Astrocyte (in vitro differentiated cells and primary cell): ENCODE measurements at regions not wholly inside any gene's neighbourhood (a gene's known extent, or its start where the extent isn't known, plus 50 kb on each side); places are given as distances from the start of the nearest gene placed in this dataset.

Source experiments
- DNase-seq: peaks from one replicate; pipeline ENCODE4 v3.0.0-alpha.2; 2010; ENCODE audit warnings: low read depth
- FAIRE-seq: peaks from 2 replicates; lab custom pipeline; 2011; peaks lifted over from hg19 to GRCh38; lab: Jason Lieb, UNC
- H2AFZ ChIP-seq: 2 replicates; pipeline ENCODE4 v1.6.0; 2012; ENCODE audit warnings: low read depth, low read length, inconsistent platforms
- H3K27ac ChIP-seq: 2 replicates; pipeline ENCODE4 v1.5.1; 2011; ENCODE audit warnings: low read depth, low read length, inconsistent platforms
- H3K27me3 ChIP-seq: 2 replicates; pipeline ENCODE4 v1.6.0; 2011; ENCODE audit warnings: low read length, inconsistent platforms; ENCODE audit not compliant: insufficient read depth
- H3K36me3 ChIP-seq: 2 replicates; pipeline ENCODE4 v1.5.1; 2011; ENCODE audit warnings: low read length, inconsistent platforms; ENCODE audit not compliant: insufficient read depth
- H3K4me1 ChIP-seq: 2 replicates; pipeline ENCODE4 v1.5.1; 2011; ENCODE audit warnings: low read length, inconsistent platforms; ENCODE audit not compliant: insufficient read depth
- H3K4me2 ChIP-seq: 2 replicates; pipeline ENCODE4 v1.6.0; 2012; ENCODE audit warnings: low read length, inconsistent platforms
- H3K4me3 ChIP-seq: 2 replicates; pipeline ENCODE4 v1.5.1; 2011; ENCODE audit warnings: low read depth, mild to moderate bottlenecking, low read length, inconsistent platforms; ENCODE audit not compliant: insufficient read depth
- H3K79me2 ChIP-seq: 2 replicates; pipeline ENCODE4 v1.6.0; 2012; ENCODE audit warnings: mild to moderate bottlenecking, low read length, inconsistent platforms; ENCODE audit not compliant: insufficient read depth
- H3K9ac ChIP-seq: 2 replicates; pipeline ENCODE4 v1.6.0; 2012; ENCODE audit warnings: mild to moderate bottlenecking, low read length, inconsistent platforms
- H3K9me3 ChIP-seq: 2 replicates; pipeline ENCODE4 v1.5.1; 2012; ENCODE audit warnings: low read depth, mild to moderate bottlenecking, low read length, inconsistent platforms; ENCODE audit not compliant: insufficient read depth
- H4K20me1 ChIP-seq: 2 replicates; pipeline ENCODE4 v1.6.0; 2012; ENCODE audit warnings: low read length, inconsistent platforms; ENCODE audit not compliant: insufficient read depth
- H3K27ac Mint-ChIP-seq: one replicate; pipeline ENCODE4 v1.8.0; 2021; ENCODE audit warnings: mild to moderate bottlenecking, mixed read lengths; ENCODE audit not compliant: unreplicated experiment
- H3K27me3 Mint-ChIP-seq: one replicate; pipeline ENCODE4 v1.8.0; 2021; ENCODE audit warnings: low read depth, mixed read lengths; ENCODE audit not compliant: unreplicated experiment
- H3K36me3 Mint-ChIP-seq: one replicate; pipeline ENCODE4 v1.8.0; 2021; ENCODE audit warnings: low read depth, mixed read lengths; ENCODE audit not compliant: unreplicated experiment
- H3K4me1 Mint-ChIP-seq: one replicate; pipeline ENCODE4 v1.8.0; 2021; ENCODE audit warnings: low read depth, mixed read lengths; ENCODE audit not compliant: unreplicated experiment
- H3K4me3 Mint-ChIP-seq: one replicate; pipeline ENCODE4 v1.8.0; 2021; ENCODE audit warnings: mild to moderate bottlenecking, moderate library complexity, mixed read lengths; ENCODE audit not compliant: unreplicated experiment
- H3K9me3 Mint-ChIP-seq: one replicate; pipeline ENCODE4 v1.8.0; 2021; ENCODE audit warnings: mild to moderate bottlenecking, mixed read lengths; ENCODE audit not compliant: unreplicated experiment
- EZH2 ChIP-seq: IDR thresholded peaks from 2 replicates; pipeline ENCODE4 v1.6.1; 2012; ENCODE audit warnings: mild to moderate bottlenecking, low read length, inconsistent platforms; ENCODE audit not compliant: insufficient read depth
- TF ChIP-seq, protein P1 (sequence below): IDR thresholded peaks from 2 replicates; pipeline ENCODE4 v1.5.1; 2011; ENCODE audit warnings: low read depth, mild to moderate bottlenecking, inconsistent platforms, low read length, moderate library complexity; ENCODE audit not compliant: insufficient read depth

DNA sequence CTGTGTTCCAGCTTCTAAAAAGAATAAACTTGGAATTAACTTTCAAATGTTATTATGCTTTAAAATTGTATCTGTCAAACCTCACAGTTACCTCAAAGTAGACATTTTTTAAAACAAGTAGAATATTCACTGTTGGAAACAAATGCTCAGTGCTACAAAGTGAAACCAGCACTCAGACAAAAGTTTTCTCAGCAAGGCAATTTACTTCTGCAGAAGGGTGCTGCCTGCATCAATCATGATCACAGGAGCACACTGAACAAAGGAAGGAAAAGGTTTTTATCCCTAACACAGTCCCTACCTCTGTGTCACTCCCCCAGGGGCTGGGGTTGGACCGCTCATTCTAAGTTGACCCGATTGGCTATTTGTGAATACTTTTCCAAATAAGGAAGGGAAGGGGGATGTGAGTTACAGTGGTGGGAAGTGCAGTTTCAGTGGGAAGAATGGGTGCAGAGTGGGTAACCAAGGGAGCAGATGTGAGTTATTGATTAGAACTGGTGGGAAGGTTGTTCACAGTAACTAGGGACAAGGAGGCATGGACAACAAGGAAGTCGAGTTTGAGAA, 63.0 kb upstream of the CDK20 start:
- no peak for FAIRE-seq
- Mint-ChIP-seq H3K4me3 (no peak overlapping the region), H3K9me3 (peaks cover 41% of the 10 kb centered on the region), H3K4me1 (no peaks in the 10 kb centered on the region), H3K27me3 (no peaks in the 10 kb centered on the region), H3K27ac (no peak overlapping the region), H3K36me3 (no peaks in the 10 kb centered on the region)
- peaks cover 11% of the 10 kb centered on the region for H3K9me3 ChIP-seq
- TF ChIP-seq, protein P1, sequence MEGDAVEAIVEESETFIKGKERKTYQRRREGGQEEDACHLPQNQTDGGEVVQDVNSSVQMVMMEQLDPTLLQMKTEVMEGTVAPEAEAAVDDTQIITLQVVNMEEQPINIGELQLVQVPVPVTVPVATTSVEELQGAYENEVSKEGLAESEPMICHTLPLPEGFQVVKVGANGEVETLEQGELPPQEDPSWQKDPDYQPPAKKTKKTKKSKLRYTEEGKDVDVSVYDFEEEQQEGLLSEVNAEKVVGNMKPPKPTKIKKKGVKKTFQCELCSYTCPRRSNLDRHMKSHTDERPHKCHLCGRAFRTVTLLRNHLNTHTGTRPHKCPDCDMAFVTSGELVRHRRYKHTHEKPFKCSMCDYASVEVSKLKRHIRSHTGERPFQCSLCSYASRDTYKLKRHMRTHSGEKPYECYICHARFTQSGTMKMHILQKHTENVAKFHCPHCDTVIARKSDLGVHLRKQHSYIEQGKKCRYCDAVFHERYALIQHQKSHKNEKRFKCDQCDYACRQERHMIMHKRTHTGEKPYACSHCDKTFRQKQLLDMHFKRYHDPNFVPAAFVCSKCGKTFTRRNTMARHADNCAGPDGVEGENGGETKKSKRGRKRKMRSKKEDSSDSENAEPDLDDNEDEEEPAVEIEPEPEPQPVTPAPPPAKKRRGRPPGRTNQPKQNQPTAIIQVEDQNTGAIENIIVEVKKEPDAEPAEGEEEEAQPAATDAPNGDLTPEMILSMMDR, result no peak
- TF ChIP-seq EZH2, result no peak
- H3K4me3 ChIP-seq, result no peak overlapping the region
- no peak overlapping the region for H3K4me2 ChIP-seq
- no peak for DNase-seq
- H3K79me2 ChIP-seq, result no peaks in the 10 kb centered on the region
- H3K36me3 ChIP-seq, result no peaks in the 10 kb centered on the region
- H3K4me1 ChIP-seq, result peaks cover 4% of the 10 kb centered on the region
- H3K27me3 ChIP-seq, result no peaks in the 10 kb centered on the region
- no peak overlapping the region for H2AFZ ChIP-seq
- H3K27ac ChIP-seq, result no peak overlapping the region
- no peaks in the 10 kb centered on the region for H4K20me1 ChIP-seq
- no peak overlapping the region for H3K9ac ChIP-seq

DNA sequence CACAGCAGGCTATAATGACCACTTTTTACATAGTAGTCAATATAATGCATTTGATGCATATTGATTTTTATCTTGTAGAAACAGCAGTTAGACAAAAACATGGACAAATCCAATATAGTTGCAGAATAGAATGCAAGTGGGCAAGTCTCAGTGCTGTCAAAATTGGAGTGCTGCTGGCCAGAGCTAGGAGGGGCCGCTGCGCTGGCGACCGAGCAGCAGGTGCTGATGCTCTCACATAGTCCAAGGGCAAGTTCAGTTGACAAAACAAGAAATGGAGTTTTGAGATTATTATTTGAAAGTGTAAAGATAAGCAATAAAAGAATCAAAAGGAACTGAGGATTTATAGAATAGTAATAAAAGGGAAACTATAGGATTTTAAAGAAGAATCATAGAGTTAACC, 60.6 kb upstream of the CDK20 start:
- H3K27ac Mint-ChIP-seq, result no peak overlapping the region
- H3K27me3 ChIP-seq, result no peaks in the 10 kb centered on the region
- FAIRE-seq (no peak), DNase-seq (no peak)
- H3K9me3 Mint-ChIP-seq, result peaks cover 41% of the 10 kb centered on the region
- no peak overlapping the region for H3K4me3 ChIP-seq
- H3K27ac ChIP-seq, result no peak overlapping the region
- no peaks in the 10 kb centered on the region for H3K27me3 Mint-ChIP-seq
- H3K36me3 ChIP-seq, result no peaks in the 10 kb centered on the region
- no peak overlapping the region for H3K4me2 ChIP-seq
- peaks cover 4% of the 10 kb centered on the region for H3K4me1 ChIP-seq
- H3K79me2 ChIP-seq, result no peaks in the 10 kb centered on the region
- H2AFZ ChIP-seq, result no peak overlapping the region
- H4K20me1 ChIP-seq, result no peaks in the 10 kb centered on the region
- H3K4me3 Mint-ChIP-seq, result no peak overlapping the region
- no peak for TF ChIP-seq EZH2
- TF ChIP-seq, protein P1, result no peak
- peaks cover 11% of the 10 kb centered on the region for H3K9me3 ChIP-seq
- H3K9ac ChIP-seq, result no peak overlapping the region
- no peaks in the 10 kb centered on the region for H3K4me1 Mint-ChIP-seq
- no peaks in the 10 kb centered on the region for H3K36me3 Mint-ChIP-seq

DNA sequence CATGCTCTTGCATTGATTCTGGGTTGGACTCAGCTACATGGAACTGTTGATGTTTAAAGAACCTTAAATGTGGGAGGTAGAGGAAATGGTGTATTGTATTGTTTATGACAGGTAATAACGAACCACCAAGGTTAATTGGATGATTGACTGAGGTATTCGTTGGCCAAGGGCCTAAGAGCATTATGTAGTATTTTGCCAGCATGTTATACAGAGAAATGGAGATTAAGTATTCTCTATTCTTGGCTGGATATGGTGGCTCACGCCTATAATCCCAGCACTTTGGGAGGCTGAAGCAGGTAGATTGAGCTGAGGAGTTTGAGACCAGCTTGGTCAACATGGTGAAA, 59.0 kb upstream of the CDK20 start:
- H3K27me3 Mint-ChIP-seq, result no peaks in the 10 kb centered on the region
- Histone ChIP-seq H3K4me2 (no peak overlapping the region), H3K4me3 (no peak overlapping the region), H3K27ac (no peak overlapping the region), H3K27me3 (no peaks in the 10 kb centered on the region), H3K4me1 (peaks cover 4% of the 10 kb centered on the region), H2AFZ (no peak overlapping the region), H3K9me3 (peaks cover 11% of the 10 kb centered on the region), H3K79me2 (no peaks in the 10 kb centered on the region), H3K9ac (no peak overlapping the region), H4K20me1 (no peaks in the 10 kb centered on the region), H3K36me3 (no peaks in the 10 kb centered on the region)
- H3K9me3 Mint-ChIP-seq, result peaks cover 31% of the 10 kb centered on the region
- DNase-seq (no peak), FAIRE-seq (no peak)
- TF ChIP-seq EZH2, result no peak
- no peaks in the 10 kb centered on the region for H3K36me3 Mint-ChIP-seq
- H3K4me1 Mint-ChIP-seq, result no peaks in the 10 kb centered on the region
- H3K27ac Mint-ChIP-seq, result no peak overlapping the region
- H3K4me3 Mint-ChIP-seq, result no peak overlapping the region
